DMS153 treated with DMSO at 0.1 percent for 48 hours (cell line): ENCODE measurements at regions not wholly inside any gene's neighbourhood (a gene's known extent, or its start where the extent isn't known, plus 50 kb on each side); places are given as distances from the start of the nearest gene placed in this dataset.

Experiments used
- DNase-seq: peaks from one replicate; lab custom pipeline; 2025; ENCODE audit not compliant: unreplicated experiment; lab: John Stamatoyannopoulos, UW

GRCh38 chr4:38189445-38189844 is 229.2 kb downstream of the PTTG2 start:
- DNase-seq: no peak

DNA sequence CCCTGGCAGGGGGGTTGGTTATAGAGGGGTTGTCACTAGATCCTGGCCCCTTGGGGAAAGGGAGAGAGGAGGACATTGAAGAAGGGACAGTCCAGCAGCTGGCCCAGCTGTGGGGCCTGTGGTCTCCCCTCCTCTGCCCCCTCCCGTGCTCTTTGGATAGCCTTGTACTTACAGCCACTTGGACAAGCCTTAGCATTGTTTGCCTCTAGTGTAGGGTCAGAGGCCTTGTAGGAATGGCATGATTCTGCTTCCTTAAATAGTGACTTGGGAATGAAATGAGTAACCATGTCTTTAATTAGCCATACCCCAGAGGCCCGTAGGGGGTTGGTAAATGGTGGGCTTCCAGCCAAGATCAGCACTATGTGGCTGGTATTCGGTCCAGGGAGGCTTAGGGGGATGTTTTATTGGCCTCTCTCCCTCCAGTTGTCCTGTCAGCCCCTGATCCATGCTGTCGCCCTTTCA is 230.6 kb downstream of the PTTG2 start:
- DNase-seq: no peak

DNA sequence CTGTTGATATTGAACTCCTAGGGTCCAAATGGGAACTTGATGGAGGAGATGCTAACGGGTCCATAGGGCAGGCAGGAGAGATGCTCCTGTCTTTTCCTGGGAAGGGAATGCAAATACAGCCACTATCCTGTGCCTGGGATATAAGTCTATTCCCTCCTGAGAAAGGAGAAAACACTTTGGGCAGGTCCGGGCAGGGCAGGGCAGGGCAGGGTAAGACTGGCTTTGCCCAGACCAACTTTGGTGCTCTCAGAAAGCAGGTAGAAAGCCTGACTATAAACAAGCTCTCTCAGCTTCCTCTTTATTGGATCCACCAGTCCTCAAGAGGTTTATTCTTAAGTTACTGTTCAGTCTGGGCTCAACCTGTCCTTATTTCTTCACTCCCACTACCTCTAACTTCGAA is 232.3 kb downstream of the PTTG2 start:
- DNase-seq: no peak

GRCh38 chr4:38193236-38193863 is 233.2 kb downstream of the PTTG2 start:
- DNase-seq: no peak

DNA sequence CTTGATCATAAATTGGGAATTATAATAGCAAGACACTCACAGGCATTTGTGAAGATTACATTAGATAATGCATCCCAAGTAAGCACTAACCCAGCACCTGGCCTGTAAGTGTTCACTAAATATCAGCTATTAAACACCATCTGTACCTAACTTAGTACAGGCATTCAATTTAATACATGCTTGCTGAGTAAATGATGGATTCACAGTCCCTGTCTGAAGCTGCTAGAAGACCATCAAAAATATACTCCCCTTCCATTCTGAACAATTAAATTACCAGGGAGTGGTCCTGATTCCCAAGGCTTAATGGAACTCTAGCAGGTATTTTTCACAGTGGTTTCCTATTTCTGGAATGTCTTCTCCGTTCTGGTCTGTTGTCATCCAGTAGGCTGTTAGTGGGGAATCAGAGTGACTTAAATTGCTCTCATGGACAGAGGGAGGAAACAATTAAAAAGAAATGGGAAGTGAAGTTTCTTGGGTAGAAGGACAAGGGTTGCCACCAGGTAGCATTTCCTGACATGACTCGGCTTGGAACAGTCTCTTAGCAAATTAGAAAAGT is 233.9 kb downstream of the PTTG2 start:
- no peak for DNase-seq

DNA sequence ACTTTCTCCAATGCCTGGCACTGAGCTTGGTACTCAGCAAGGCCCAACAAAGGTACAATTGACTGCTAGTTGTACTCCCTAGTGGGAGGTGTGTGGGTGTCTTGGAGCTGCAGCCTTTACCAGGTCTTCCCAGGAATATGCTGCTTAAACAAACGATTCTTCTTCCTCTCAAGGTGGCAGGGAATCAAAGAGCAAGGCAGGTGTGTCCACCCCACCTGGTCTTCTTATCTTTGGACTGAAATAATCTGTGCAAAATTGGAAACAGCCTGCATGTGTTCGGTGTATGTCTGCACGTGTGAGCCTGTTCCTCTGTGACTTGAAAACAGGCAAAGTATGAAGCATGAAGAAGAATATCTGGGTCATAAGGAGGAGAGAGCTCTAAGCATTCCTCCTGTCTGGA is 235.3 kb downstream of the PTTG2 start:
- DNase-seq: no peak

- DNase-seq: no peak
These were observed 235.7 kb downstream of the PTTG2 start for GRCh38 chr4:38195911-38196310.

DNA sequence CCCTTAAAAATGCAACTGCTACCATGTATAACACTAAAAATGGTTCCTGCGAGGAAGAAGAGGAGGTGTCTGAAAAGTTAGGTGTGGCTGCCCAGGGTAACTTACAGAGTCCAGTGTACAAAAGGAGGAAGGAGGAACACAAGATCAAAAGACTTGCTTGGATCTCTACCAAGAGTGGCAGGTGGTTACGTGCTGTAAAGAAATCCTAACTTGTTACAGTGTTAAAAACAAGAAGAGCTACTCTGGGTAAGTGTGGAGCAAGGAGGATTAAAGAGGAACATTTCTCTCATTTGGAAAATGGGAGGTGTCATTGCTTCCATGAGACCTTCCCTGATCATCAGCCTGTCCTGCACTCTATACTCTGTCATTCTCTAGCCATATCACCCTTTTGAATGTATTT is 242.0 kb downstream of the PTTG2 start:
- DNase-seq: no peak

GRCh38 chr4:38203609-38204008 is 243.4 kb downstream of the PTTG2 start:
- DNase-seq: no peak

DNA sequence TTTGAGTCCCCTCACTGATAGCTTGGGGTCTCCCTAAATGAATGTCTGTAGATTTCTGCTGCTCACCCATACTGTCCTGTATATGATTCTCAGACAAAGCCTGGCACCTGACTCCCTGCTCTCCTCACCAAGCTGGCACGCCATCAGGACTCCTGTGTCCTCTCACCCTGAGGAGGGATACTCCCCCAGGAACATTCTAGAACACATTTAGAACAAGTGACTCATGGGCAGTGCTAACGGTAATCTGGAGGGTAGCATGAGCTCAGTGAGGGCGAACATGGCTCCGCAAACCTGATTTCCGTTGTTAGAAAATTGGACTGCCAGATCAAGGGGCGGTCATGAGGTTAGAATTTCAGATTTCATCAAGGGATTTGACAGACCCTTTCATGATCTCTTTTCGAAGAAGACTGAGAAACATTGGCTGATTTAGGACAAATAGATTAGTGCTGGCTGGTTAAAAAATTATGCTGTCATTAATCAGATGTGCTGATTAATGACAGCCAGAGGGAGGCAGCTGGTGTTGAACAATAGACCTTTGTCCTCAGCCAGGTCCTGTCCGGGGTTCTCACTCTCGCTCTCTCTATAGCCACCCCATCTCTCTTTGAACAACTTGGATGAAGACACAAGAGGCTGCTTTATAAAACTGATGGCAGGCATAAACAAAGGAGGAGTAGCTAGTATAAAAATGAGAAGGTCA is 244.3 kb downstream of the PTTG2 start:
- no peak for DNase-seq

- no peak for DNase-seq
These were observed 245.1 kb downstream of the PTTG2 start for GRCh38 chr4:38205261-38205660.

GRCh38 chr4:38207110-38207457 is 246.9 kb downstream of the PTTG2 start:
- no peak for DNase-seq

- DNase-seq: no peak
These were observed 249.5 kb downstream of the PTTG2 start for GRCh38 chr4:38209654-38210053.

DNA sequence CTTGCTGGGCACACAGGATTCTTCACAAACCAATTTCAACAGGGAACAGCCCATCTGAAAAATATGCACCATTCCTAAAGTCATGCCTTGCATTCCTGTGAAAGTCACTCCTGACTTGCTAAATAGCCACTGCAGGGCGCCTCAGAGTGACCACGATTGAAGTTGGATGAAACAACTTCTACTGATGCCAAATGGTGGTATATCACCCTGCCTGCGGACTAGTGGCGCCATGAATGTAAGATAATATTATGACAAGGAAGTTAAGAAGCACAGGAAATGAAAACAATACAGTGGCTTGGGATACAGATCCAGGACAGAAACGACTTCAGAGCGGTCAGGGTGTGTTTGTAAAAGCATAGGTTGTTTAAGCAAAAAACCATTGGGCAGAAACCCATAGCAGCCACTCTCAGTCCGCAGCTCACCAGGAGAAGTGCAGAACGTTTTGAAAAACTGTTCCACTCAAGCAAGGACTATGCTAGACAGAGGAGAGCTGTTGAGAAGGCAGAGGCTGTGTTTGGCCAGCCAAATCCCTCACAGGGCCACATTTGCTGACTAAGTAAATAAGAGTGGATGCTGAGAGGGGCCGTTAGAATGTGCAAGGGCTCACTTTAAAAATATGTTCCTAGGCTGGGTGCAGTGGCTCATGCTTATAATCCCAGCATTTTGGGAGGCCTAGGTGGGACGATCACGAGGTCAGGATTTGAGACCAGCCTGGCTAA is 250.4 kb downstream of the PTTG2 start:
- no peak for DNase-seq

DNA sequence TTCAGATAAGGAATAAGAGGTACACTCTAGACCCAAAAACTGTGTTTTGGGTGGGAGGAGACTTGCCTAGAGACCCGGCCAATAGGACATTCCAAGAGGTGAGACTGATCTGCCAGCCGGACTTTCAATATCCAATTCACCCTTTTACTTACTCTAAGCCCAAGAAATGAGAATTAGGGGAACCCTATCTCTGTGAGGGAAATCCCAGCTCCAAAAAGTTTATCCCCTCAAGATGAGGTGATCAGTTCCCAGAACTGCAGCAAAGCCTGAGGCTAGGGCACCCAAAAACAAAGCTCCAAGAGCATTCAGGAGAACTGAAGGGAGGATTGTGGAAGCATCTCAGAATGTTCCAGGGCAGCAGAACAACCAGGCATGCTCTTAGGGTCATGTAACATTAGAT is 251.7 kb downstream of the PTTG2 start:
- no peak for DNase-seq

GRCh38 chr4:38213083-38213805 is 253.0 kb downstream of the PTTG2 start:
- DNase-seq: no peak

GRCh38 chr4:38222892-38223291 is 262.7 kb downstream of the PTTG2 start:
- no peak for DNase-seq

DNA sequence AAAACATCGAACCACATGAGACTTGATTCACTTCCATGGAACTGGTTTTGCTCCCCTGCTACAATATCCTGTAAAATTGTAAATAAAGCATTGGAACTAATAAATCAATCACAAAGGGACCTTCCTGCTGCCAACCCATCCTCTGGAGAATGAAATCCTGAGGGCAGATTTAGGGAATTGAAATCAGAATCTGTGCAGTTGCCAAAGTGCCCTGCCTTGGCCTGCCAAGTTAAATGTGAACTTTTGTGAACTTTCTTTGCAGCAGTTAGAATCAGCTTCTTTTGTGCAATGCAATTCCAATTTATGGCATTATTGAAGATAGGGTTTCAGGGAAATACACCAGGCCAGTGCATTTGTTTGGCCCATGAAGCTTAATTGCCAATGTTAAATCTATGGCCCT is 263.1 kb downstream of the PTTG2 start:
- no peak for DNase-seq

- DNase-seq: no peak
These were observed 263.6 kb downstream of the PTTG2 start for GRCh38 chr4:38223782-38224236.

- no peak for DNase-seq
These were observed 264.7 kb downstream of the PTTG2 start for GRCh38 chr4:38224850-38225249.

- no peak for DNase-seq
These were observed 266.0 kb downstream of the PTTG2 start for GRCh38 chr4:38226170-38226569.
